WTC11 (cell line): ENCODE measurements at regions not wholly inside any gene's neighbourhood (a gene's known extent, or its start where the extent isn't known, plus 50 kb on each side); places are given as distances from the start of the nearest gene placed in this dataset.

ENCODE experiments used
- ATAC-seq: fragments of 200-7000 bp; cut with Tn5 transposase; 2 replicates; pipeline ENCODE4 v1.10.0; 2021; ENCODE audit warnings: mild to moderate bottlenecking, moderate library complexity
- CTCF ChIA-PET: fragments of 300-600 bp; sonication (Branson Sonifier 250); formaldehyde crosslinking; loops from one replicate; lab custom pipeline; 2021; ENCODE audit warnings: antibody characterized with exemption; lab: Charles Lee
- POLR2A ChIA-PET: fragments of 350-600 bp; sonication (Branson Sonifier 250); formaldehyde crosslinking; loops from one replicate; lab custom pipeline; 2021; ENCODE audit warnings: antibody characterized with exemption; lab: Charles Lee
- DNase-seq: peaks from one replicate; pipeline ENCODE4 v3.0.0; 2021; ENCODE audit warnings: low spot score
- H3K27ac Mint-ChIP-seq: 2 replicates; pipeline ENCODE4 v1.8.0; 2021; ENCODE audit warnings: mixed read lengths
- H3K27me3 Mint-ChIP-seq: 2 replicates; pipeline ENCODE4 v1.8.0; 2021; ENCODE audit warnings: low read depth, mild to moderate bottlenecking, moderate library complexity, mixed read lengths
- H3K36me3 Mint-ChIP-seq: 2 replicates; pipeline ENCODE4 v1.8.0; 2021; ENCODE audit warnings: mixed read lengths
- H3K4me1 Mint-ChIP-seq: 2 replicates; pipeline ENCODE4 v1.8.0; 2022; ENCODE audit warnings: mixed read lengths
- H3K4me3 Mint-ChIP-seq: 2 replicates; pipeline ENCODE4 v1.8.0; 2021; ENCODE audit warnings: mild to moderate bottlenecking, moderate library complexity, mixed read lengths
- H3K9me3 Mint-ChIP-seq: 2 replicates; pipeline ENCODE4 v1.8.0; 2021; ENCODE audit warnings: mixed read lengths
- CREB1 ChIP-seq: sonication (generic); formaldehyde crosslinking; IDR thresholded peaks from 2 replicates; pipeline ENCODE4 v1.8.0; 2023; ENCODE audit warnings: mild to moderate bottlenecking, missing genetic modification reagents
- CREM ChIP-seq: sonication (generic); formaldehyde crosslinking; IDR thresholded peaks from 2 replicates; pipeline ENCODE4 v1.8.1; 2022; ENCODE audit warnings: mild to moderate bottlenecking, missing genetic modification reagents, moderate library complexity
- EMX1 ChIP-seq: fragments of 250-450 bp; sonication (Bioruptor Pico); IDR thresholded peaks from 2 replicates; pipeline ENCODE4 v1.8.0; 2021; ENCODE audit warnings: mild to moderate bottlenecking
- ESRRA ChIP-seq: sonication (generic); formaldehyde crosslinking; IDR thresholded peaks from 2 replicates; pipeline ENCODE4 v1.8.1; 2022; ENCODE audit warnings: mild to moderate bottlenecking, missing genetic modification reagents, borderline replicate concordance
- ETV6 ChIP-seq: sonication (generic); formaldehyde crosslinking; IDR thresholded peaks from 2 replicates; pipeline ENCODE4 v1.8.1; 2022; ENCODE audit warnings: mild to moderate bottlenecking, missing genetic modification reagents
- JAZF1 ChIP-seq: fragments of 250-450 bp; sonication (Bioruptor Pico); IDR thresholded peaks from 2 replicates; pipeline ENCODE4 v1.9.0; 2021; ENCODE audit warnings: moderate library complexity, mild to moderate bottlenecking, inconsistent platforms
- MYBL2 ChIP-seq: sonication (generic); formaldehyde crosslinking; IDR thresholded peaks from 2 replicates; pipeline ENCODE4 v1.8.1; 2023; ENCODE audit warnings: mild to moderate bottlenecking, moderate library complexity, missing genetic modification reagents
- NR2C2 ChIP-seq: sonication (generic); formaldehyde crosslinking; IDR thresholded peaks from 2 replicates; pipeline ENCODE4 v1.8.0; 2022; ENCODE audit warnings: mild to moderate bottlenecking, missing genetic modification reagents
- NR3C1 ChIP-seq: sonication (generic); formaldehyde crosslinking; conservative IDR thresholded peaks from 2 replicates; pipeline ENCODE4 v1.8.1; 2023; ENCODE audit warnings: low read depth, mild to moderate bottlenecking, missing genetic modification reagents
- RELA ChIP-seq: sonication (generic); formaldehyde crosslinking; IDR thresholded peaks from 2 replicates; pipeline ENCODE4 v1.8.1; 2022; ENCODE audit warnings: missing genetic modification reagents, mild to moderate bottlenecking, borderline replicate concordance
- TEAD1 ChIP-seq: sonication (generic); formaldehyde crosslinking; IDR thresholded peaks from 2 replicates; pipeline ENCODE4 v1.8.0; 2022; ENCODE audit warnings: mild to moderate bottlenecking, missing genetic modification reagents
- ZBTB21 ChIP-seq: sonication (generic); formaldehyde crosslinking; IDR thresholded peaks from 2 replicates; pipeline ENCODE4 v1.8.1; 2023; ENCODE audit warnings: mild to moderate bottlenecking, missing genetic modification reagents, borderline replicate concordance
- ZNF396 ChIP-seq: fragments of 250-450 bp; sonication (Bioruptor Pico); IDR thresholded peaks from 2 replicates; pipeline ENCODE4 v1.8.0; 2021; ENCODE audit warnings: mild to moderate bottlenecking, moderate library complexity, borderline replicate concordance
- TF ChIP-seq, protein P1 (sequence below): sonication (generic); formaldehyde crosslinking; IDR thresholded peaks from 2 replicates; pipeline ENCODE4 v1.8.1; 2023; ENCODE audit warnings: mild to moderate bottlenecking, missing genetic modification reagents, moderate library complexity
- TF ChIP-seq, protein P2 (sequence below): sonication (generic); formaldehyde crosslinking; conservative IDR thresholded peaks from 2 replicates; pipeline ENCODE4 v1.8.1; 2023; ENCODE audit warnings: mild to moderate bottlenecking, low read depth, missing genetic modification reagents, moderate library complexity
- TF ChIP-seq, protein P3 (sequence below): sonication (generic); formaldehyde crosslinking; IDR thresholded peaks from 2 replicates; pipeline ENCODE4 v1.8.1; 2023; ENCODE audit warnings: mild to moderate bottlenecking, moderate library complexity, missing genetic modification reagents
- TF ChIP-seq, protein P4 (sequence below): sonication (generic); formaldehyde crosslinking; IDR thresholded peaks from 2 replicates; pipeline ENCODE4 v1.8.0; 2023; ENCODE audit warnings: missing genetic modification reagents
- TF ChIP-seq, protein P5 (sequence below): fragments of 250-450 bp; sonication (Bioruptor Pico); IDR thresholded peaks from 2 replicates; pipeline ENCODE4 v1.9.0; 2021; ENCODE audit warnings: mild to moderate bottlenecking
- TF ChIP-seq, protein P6 (sequence below): sonication (generic); formaldehyde crosslinking; IDR thresholded peaks from 2 replicates; pipeline ENCODE4 v1.8.0; 2023; ENCODE audit warnings: mild to moderate bottlenecking, missing genetic modification reagents
- TF ChIP-seq, protein P7 (sequence below): sonication (generic); formaldehyde crosslinking; IDR thresholded peaks from 2 replicates; pipeline ENCODE4 v1.8.1; 2023; ENCODE audit warnings: mild to moderate bottlenecking, missing genetic modification reagents, moderate library complexity

DNA sequence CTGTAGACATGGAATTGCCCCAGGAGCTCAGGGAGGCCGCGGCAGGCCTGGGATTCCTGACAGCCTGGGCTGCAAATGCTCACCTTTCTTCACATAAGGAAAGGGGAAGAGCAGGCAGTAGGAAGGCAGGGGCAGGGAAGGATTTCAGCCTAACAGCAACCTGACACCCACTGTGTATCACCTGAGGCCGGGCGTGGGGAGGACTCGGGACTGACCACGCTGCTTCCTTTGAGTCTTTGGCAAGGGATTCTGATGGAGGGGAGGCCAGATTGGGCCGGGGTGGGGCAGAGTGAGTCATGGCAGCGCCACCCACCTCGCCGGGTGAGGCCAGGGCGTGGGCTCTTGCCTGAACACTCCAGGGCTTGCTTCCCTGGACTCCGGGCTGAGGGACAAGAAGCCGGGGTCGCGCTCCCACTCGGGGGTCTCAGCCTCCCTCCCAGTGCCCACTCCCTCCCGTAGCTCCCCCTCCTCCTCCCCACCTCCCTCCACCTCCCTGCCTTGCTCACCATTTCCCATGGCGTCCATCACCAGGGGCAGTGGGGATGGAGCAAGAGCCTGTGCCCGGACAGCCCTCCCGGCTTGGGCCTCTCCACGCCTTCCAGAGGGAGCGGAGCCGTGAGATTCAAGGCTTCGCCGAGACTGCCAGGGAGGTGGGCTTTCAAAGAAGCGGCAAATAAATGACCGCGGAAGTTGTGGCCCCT is 247.9 kb upstream of the RTL1 start (continued):
- TF ChIP-seq, protein P1, sequence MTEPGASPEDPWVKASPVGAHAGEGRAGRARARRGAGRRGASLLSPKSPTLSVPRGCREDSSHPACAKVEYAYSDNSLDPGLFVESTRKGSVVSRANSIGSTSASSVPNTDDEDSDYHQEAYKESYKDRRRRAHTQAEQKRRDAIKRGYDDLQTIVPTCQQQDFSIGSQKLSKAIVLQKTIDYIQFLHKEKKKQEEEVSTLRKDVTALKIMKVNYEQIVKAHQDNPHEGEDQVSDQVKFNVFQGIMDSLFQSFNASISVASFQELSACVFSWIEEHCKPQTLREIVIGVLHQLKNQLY (CRISPR knock-in tag) = no peak
- TF ChIP-seq, protein P2, sequence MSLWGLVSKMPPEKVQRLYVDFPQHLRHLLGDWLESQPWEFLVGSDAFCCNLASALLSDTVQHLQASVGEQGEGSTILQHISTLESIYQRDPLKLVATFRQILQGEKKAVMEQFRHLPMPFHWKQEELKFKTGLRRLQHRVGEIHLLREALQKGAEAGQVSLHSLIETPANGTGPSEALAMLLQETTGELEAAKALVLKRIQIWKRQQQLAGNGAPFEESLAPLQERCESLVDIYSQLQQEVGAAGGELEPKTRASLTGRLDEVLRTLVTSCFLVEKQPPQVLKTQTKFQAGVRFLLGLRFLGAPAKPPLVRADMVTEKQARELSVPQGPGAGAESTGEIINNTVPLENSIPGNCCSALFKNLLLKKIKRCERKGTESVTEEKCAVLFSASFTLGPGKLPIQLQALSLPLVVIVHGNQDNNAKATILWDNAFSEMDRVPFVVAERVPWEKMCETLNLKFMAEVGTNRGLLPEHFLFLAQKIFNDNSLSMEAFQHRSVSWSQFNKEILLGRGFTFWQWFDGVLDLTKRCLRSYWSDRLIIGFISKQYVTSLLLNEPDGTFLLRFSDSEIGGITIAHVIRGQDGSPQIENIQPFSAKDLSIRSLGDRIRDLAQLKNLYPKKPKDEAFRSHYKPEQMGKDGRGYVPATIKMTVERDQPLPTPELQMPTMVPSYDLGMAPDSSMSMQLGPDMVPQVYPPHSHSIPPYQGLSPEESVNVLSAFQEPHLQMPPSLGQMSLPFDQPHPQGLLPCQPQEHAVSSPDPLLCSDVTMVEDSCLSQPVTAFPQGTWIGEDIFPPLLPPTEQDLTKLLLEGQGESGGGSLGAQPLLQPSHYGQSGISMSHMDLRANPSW = no peak

DNA sequence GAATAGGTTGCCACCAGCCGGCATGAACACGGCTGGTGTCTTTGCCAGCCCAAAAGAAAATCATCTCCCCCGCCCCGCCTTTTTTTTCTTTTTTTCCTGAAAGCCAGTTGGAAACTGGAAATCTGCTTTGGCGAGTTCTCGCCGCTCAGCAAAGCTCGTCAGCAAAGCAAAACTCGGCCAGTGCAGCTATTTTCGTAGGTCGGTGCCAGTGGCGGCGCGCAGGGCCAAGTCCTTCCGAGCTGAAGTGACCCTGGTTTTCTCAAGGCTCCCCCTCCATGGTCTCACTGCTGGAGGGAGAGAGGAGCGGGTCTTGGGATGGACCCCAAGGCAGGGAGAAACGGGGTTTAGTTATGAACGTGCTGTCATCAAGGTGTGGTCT is 248.4 kb upstream of the RTL1 start:
- no peak overlapping the region for H3K4me3 Mint-ChIP-seq
- TF ChIP-seq CREB1 (CRISPR knock-in tag) (no peak), ZBTB21 (CRISPR knock-in tag) (no peak), EMX1 (CRISPR knock-in tag) (no peak), CREM (CRISPR knock-in tag) (no peak), JAZF1 (CRISPR knock-in tag) (no peak), MYBL2 (CRISPR knock-in tag) (no peak)
- TF ChIP-seq, protein P2 = no peak
- TF ChIP-seq, protein P3, sequence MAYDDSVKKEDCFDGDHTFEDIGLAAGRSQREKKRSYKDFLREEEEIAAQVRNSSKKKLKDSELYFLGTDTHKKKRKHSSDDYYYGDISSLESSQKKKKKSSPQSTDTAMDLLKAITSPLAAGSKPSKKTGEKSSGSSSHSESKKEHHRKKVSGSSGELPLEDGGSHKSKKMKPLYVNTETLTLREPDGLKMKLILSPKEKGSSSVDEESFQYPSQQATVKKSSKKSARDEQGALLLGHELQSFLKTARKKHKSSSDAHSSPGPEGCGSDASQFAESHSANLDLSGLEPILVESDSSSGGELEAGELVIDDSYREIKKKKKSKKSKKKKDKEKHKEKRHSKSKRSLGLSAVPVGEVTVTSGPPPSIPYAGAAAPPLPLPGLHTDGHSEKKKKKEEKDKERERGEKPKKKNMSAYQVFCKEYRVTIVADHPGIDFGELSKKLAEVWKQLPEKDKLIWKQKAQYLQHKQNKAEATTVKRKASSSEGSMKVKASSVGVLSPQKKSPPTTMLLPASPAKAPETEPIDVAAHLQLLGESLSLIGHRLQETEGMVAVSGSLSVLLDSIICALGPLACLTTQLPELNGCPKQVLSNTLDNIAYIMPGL = no peak
- TF ChIP-seq, protein P4, sequence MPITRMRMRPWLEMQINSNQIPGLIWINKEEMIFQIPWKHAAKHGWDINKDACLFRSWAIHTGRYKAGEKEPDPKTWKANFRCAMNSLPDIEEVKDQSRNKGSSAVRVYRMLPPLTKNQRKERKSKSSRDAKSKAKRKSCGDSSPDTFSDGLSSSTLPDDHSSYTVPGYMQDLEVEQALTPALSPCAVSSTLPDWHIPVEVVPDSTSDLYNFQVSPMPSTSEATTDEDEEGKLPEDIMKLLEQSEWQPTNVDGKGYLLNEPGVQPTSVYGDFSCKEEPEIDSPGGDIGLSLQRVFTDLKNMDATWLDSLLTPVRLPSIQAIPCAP (CRISPR knock-in tag) = no peak
- TF ChIP-seq, all 79 proteins: peak for 0
- ChIA-PET CTCF (no interaction called here), POLR2A (no interaction called here)
- H3K9me3 Mint-ChIP-seq = peaks cover 36% of the 10 kb centered on the region
- no peak for ATAC-seq
- peaks cover 31% of the 10 kb centered on the region for H3K4me1 Mint-ChIP-seq
- DNase-seq = no peak
- no peak overlapping the region for H3K27ac Mint-ChIP-seq
- H3K27me3 Mint-ChIP-seq = peaks cover 6% of the 10 kb centered on the region; the same call in 1 of the 2 replicates
- peaks cover 9% of the 10 kb centered on the region; the same call in 1 of the 2 replicates for H3K36me3 Mint-ChIP-seq

DNA sequence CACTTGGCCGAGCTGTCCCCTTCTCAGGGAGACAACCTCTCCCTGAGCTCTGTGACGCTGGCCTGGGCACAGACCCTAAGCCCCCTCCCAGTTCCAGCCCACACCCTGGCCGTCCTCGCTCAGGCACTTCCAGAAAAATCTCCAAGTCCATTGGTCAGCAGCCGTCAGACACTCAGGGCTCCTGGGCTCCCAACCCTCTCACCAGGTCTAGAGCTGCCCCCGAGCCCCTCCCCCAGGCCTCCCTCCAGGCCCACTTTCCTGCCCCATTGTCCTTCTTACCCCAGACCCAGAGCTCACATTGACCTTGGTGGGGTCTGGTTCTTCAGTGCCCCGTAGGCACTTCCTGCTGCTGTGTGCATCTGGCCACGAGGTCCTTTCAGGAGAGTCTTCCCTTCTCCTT is 249.3 kb upstream of the RTL1 start:
- DNase-seq = no peak
- POLR2A ChIA-PET = no interaction called here
- no peak for ATAC-seq
- H3K4me1 Mint-ChIP-seq = peaks cover 29% of the 10 kb centered on the region
- H3K27me3 Mint-ChIP-seq = peaks cover 6% of the 10 kb centered on the region; the same call in 1 of the 2 replicates
- peaks cover 3% of the 10 kb centered on the region; the same call in 1 of the 2 replicates for H3K36me3 Mint-ChIP-seq
- H3K4me3 Mint-ChIP-seq = no peak overlapping the region
- CTCF ChIA-PET = no interaction called here
- H3K27ac Mint-ChIP-seq = no peak overlapping the region
- H3K9me3 Mint-ChIP-seq = peaks cover 33% of the 10 kb centered on the region
- TF ChIP-seq NR3C1 (CRISPR knock-in tag) (no peak), ZNF396 (CRISPR knock-in tag) (no peak), ESRRA (CRISPR knock-in tag) (no peak), TEAD1 (CRISPR knock-in tag) (no peak), ETV6 (CRISPR knock-in tag) (no peak), JAZF1 (CRISPR knock-in tag) (no peak), RELA (CRISPR knock-in tag) (no peak), NR2C2 (no peak)
- TF ChIP-seq, protein P5, sequence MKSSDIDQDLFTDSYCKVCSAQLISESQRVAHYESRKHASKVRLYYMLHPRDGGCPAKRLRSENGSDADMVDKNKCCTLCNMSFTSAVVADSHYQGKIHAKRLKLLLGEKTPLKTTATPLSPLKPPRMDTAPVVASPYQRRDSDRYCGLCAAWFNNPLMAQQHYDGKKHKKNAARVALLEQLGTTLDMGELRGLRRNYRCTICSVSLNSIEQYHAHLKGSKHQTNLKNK (CRISPR knock-in tag) = no peak
- TF ChIP-seq, protein P6, sequence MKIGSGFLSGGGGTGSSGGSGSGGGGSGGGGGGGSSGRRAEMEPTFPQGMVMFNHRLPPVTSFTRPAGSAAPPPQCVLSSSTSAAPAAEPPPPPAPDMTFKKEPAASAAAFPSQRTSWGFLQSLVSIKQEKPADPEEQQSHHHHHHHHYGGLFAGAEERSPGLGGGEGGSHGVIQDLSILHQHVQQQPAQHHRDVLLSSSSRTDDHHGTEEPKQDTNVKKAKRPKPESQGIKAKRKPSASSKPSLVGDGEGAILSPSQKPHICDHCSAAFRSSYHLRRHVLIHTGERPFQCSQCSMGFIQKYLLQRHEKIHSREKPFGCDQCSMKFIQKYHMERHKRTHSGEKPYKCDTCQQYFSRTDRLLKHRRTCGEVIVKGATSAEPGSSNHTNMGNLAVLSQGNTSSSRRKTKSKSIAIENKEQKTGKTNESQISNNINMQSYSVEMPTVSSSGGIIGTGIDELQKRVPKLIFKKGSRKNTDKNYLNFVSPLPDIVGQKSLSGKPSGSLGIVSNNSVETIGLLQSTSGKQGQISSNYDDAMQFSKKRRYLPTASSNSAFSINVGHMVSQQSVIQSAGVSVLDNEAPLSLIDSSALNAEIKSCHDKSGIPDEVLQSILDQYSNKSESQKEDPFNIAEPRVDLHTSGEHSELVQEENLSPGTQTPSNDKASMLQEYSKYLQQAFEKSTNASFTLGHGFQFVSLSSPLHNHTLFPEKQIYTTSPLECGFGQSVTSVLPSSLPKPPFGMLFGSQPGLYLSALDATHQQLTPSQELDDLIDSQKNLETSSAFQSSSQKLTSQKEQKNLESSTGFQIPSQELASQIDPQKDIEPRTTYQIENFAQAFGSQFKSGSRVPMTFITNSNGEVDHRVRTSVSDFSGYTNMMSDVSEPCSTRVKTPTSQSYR = no peak
- TF ChIP-seq, protein P7, sequence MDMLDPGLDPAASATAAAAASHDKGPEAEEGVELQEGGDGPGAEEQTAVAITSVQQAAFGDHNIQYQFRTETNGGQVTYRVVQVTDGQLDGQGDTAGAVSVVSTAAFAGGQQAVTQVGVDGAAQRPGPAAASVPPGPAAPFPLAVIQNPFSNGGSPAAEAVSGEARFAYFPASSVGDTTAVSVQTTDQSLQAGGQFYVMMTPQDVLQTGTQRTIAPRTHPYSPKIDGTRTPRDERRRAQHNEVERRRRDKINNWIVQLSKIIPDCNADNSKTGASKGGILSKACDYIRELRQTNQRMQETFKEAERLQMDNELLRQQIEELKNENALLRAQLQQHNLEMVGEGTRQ (CRISPR knock-in tag) = no peak
